Panc1 (cell line): ENCODE measurements at regions not wholly inside any gene's neighbourhood (a gene's known extent, or its start where the extent isn't known, plus 50 kb on each side); places are given as distances from the start of the nearest gene placed in this dataset.

Experiments
- ATAC-seq: fragments of 200-7000 bp; cut with Tn5 transposase; 2 replicates; pipeline ENCODE4 v1.9.1; 2020; ENCODE audit warnings: mild to moderate bottlenecking, moderate library complexity
- BruUV-seq: library from RNA; stranded (reverse); fragments of 400-500 nt; replicated peaks from 2 replicates; lab custom pipeline; 2021; lab: Mats Ljungman, UMichigan
- CTCF ChIA-PET: fragments of 300-600 bp; sonication (Branson Sonifier 250); formaldehyde crosslinking; loops from one replicate; lab custom pipeline; 2022; ENCODE audit warnings: antibody characterized with exemption; lab: Charles Lee
- POLR2A ChIA-PET: fragments of 300-600 bp; sonication (Branson Sonifier 250); formaldehyde crosslinking; loops from one replicate; lab custom pipeline; 2022; ENCODE audit warnings: antibody characterized with exemption; lab: Charles Lee
- DNase-seq: peaks from one replicate; pipeline ENCODE4 v3.0.0-alpha.2; 2010; ENCODE audit warnings: low read depth, low spot score
- H3K27ac ChIP-seq: 2 replicates; pipeline ENCODE4 v1.5.1; 2011; ENCODE audit warnings: mild to moderate bottlenecking, low read length, inconsistent platforms
- H3K27me3 ChIP-seq: fragments of 200-500 bp; sonication (Bioruptor generic); 2 replicates; pipeline ENCODE4 v1.6.0; 2014; ENCODE audit warnings: low read length, inconsistent platforms; ENCODE audit not compliant: control insufficient read depth, insufficient read depth
- H3K36me3 ChIP-seq: fragments of 200-500 bp; sonication (Bioruptor generic); 2 replicates; pipeline ENCODE4 v1.5.1; 2014; ENCODE audit warnings: inconsistent platforms, mild to moderate bottlenecking, low read length, moderate library complexity; ENCODE audit not compliant: control insufficient read depth, insufficient read depth
- H3K4me1 ChIP-seq: 2 replicates; pipeline ENCODE4 v1.5.1; 2011; ENCODE audit warnings: inconsistent platforms, mild to moderate bottlenecking, low read length, moderate library complexity; ENCODE audit not compliant: control insufficient read depth, insufficient read depth
- H3K4me3 ChIP-seq, 2 experiments: 2 replicates each; pipeline ENCODE4 v1.5.1; 2011 to 2012; ENCODE audit warnings: low read depth in 2 of 2, low read length in 2 of 2, mild to moderate bottlenecking in 2 of 2, inconsistent platforms in 1 of 2, moderate library complexity in 1 of 2
- H3K9me3 ChIP-seq: fragments of 200-500 bp; sonication (Bioruptor generic); 2 replicates; pipeline ENCODE4 v1.5.1; 2014; ENCODE audit warnings: low read depth, mild to moderate bottlenecking, inconsistent platforms, low read length, moderate library complexity; ENCODE audit not compliant: control insufficient read depth, insufficient read depth
- CTCF ChIP-seq: fragments of 450-650 bp; IDR thresholded peaks from 2 replicates; pipeline ENCODE4 v1.5.1; 2017; ENCODE audit warnings: mild to moderate bottlenecking
- POLR2AphosphoS5 ChIP-seq: IDR thresholded peaks from 2 replicates; pipeline ENCODE4 v1.6.1; 2012; ENCODE audit warnings: mild to moderate bottlenecking, low read depth, low read length, moderate library complexity
- SIN3A ChIP-seq: IDR thresholded peaks from 2 replicates; pipeline ENCODE4 v1.6.1; 2012; ENCODE audit warnings: low read depth, mild to moderate bottlenecking, low read length, moderate library complexity, borderline replicate concordance; ENCODE audit not compliant: insufficient read depth
- TCF7L2 ChIP-seq: IDR thresholded peaks from 2 replicates; pipeline ENCODE4 v1.6.1; 2011; ENCODE audit warnings: mild to moderate bottlenecking, low read depth, low read length, inconsistent platforms
- in situ Hi-C: cut with HindIII; loops from 2 replicates; pipeline ENCODE4 v1.10.0; 2016; ENCODE audit warnings: low sequenced_read_pairs, low pct_unique_long_range_greater_than_20kb
- intact Hi-C: fragments of 100-400 bp; cut with micrococcal nuclease; formaldehyde crosslinking; loops from one replicate; pipeline ENCODE4 v1.10.0; 2022; ENCODE audit not compliant: unreplicated experiment
- TF ChIP-seq, protein P1 (sequence below), 2 experiments: IDR thresholded peaks; 2 replicates each; pipeline ENCODE4 v1.6.1; 2011 to 2012; ENCODE audit warnings: low read depth in 2 of 2, control low read depth in 1 of 2, low read length in 1 of 2, mild to moderate bottlenecking in 1 of 2, moderate library complexity in 1 of 2; ENCODE audit not compliant: insufficient read depth in 1 of 2

GRCh38 chr4:24060932-24061331 is 171.1 kb upstream of the PPARGC1A start:
- no peaks in the 10 kb centered on the region for H3K27me3 ChIP-seq
- no peak for ATAC-seq
- ChIA-PET CTCF (no interaction called here), POLR2A (no interaction called here)
- H3K36me3 ChIP-seq, result no peaks in the 10 kb centered on the region
- no peaks in the 10 kb centered on the region for H3K4me1 ChIP-seq
- intact Hi-C loops (no loop called here), in situ Hi-C loops (no loop called here)
- TF ChIP-seq CTCF (no peak), SIN3A (no peak), POLR2AphosphoS5 (no peak), TCF7L2 (no peak)
- TF ChIP-seq, protein P1, sequence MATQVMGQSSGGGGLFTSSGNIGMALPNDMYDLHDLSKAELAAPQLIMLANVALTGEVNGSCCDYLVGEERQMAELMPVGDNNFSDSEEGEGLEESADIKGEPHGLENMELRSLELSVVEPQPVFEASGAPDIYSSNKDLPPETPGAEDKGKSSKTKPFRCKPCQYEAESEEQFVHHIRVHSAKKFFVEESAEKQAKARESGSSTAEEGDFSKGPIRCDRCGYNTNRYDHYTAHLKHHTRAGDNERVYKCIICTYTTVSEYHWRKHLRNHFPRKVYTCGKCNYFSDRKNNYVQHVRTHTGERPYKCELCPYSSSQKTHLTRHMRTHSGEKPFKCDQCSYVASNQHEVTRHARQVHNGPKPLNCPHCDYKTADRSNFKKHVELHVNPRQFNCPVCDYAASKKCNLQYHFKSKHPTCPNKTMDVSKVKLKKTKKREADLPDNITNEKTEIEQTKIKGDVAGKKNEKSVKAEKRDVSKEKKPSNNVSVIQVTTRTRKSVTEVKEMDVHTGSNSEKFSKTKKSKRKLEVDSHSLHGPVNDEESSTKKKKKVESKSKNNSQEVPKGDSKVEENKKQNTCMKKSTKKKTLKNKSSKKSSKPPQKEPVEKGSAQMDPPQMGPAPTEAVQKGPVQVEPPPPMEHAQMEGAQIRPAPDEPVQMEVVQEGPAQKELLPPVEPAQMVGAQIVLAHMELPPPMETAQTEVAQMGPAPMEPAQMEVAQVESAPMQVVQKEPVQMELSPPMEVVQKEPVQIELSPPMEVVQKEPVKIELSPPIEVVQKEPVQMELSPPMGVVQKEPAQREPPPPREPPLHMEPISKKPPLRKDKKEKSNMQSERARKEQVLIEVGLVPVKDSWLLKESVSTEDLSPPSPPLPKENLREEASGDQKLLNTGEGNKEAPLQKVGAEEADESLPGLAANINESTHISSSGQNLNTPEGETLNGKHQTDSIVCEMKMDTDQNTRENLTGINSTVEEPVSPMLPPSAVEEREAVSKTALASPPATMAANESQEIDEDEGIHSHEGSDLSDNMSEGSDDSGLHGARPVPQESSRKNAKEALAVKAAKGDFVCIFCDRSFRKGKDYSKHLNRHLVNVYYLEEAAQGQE (IDR thresholded peaks at IDR 0.05; ENCODE audit: insufficient read depth in 1 of 2, low read depth in 2 of 2, low read length in 1 of 2), result no peak
- DNase-seq, result no peak
- BruUV-seq, result no TSS peak
- H3K9me3 ChIP-seq, result no peaks in the 10 kb centered on the region
- H3K4me3 ChIP-seq, result no peak overlapping the region
- H3K27ac ChIP-seq, result no peak overlapping the region

GRCh38 chr4:24059839-24060238 is 170.0 kb upstream of the PPARGC1A start:
- BruUV-seq, result no TSS peak
- Histone ChIP-seq H3K36me3 (no peaks in the 10 kb centered on the region), H3K4me1 (no peaks in the 10 kb centered on the region), H3K27ac (no peak overlapping the region), H3K9me3 (no peaks in the 10 kb centered on the region), H3K27me3 (no peaks in the 10 kb centered on the region), H3K4me3 (no peak overlapping the region)
- DNase-seq, result no peak
- intact Hi-C loops, result no loop called here
- POLR2A ChIA-PET, result no interaction called here
- TF ChIP-seq POLR2AphosphoS5, result no peak
- no peak for TF ChIP-seq CTCF
- TF ChIP-seq, protein P1 (IDR thresholded peaks at IDR 0.05; ENCODE audit: insufficient read depth in 1 of 2, low read depth in 2 of 2, low read length in 1 of 2), result no peak
- no peak for TF ChIP-seq TCF7L2
- no peak for TF ChIP-seq SIN3A
- no peak for ATAC-seq
- CTCF ChIA-PET, result no interaction called here
- in situ Hi-C loops, result no loop called here
